ENCODE measurements at regions not wholly inside any gene's neighbourhood (a gene's known extent, or its start where the extent isn't known, plus 50 kb on each side); places are given as distances from the start of the nearest gene placed in this dataset.

GRCh38 chr12:87311206-87311605, 718.0 kb downstream of the C12orf50 start:
- no peaks in the 10 kb centered on the region for H3K36me3 ChIP-seq (ENCODE audit: control insufficient read depth, low read depth, low read length)
- no peak overlapping the region for H3K9ac ChIP-seq (ENCODE audit: low read length)
- no peak overlapping the region for H3K27ac ChIP-seq (ENCODE audit: low read length)

GRCh38 chr12:87310126-87310525, 719.1 kb downstream of the C12orf50 start:
- Histone ChIP-seq H3K9ac (ENCODE audit: low read length) (no peak overlapping the region), H3K36me3 (ENCODE audit: control insufficient read depth, low read depth, low read length) (no peaks in the 10 kb centered on the region), H3K27me3 (ENCODE audit: control insufficient read depth, insufficient read depth, low read length) (no peaks in the 10 kb centered on the region), H3K9me3 (ENCODE audit: control insufficient read depth, low read depth, low read length) (no peaks in the 10 kb centered on the region), H3K27ac (ENCODE audit: low read length) (no peak overlapping the region), H3K4me1 (ENCODE audit: control insufficient read depth, low read depth, low read length) (no peaks in the 10 kb centered on the region), H3K4me3 (ENCODE audit: low read length) (no peak overlapping the region)

More at GRCh38 chr12:87311206-87311605, 718.0 kb downstream of the C12orf50 start:
- Histone ChIP-seq H3K27me3 (ENCODE audit: control insufficient read depth, insufficient read depth, low read length) (no peaks in the 10 kb centered on the region), H3K9me3 (ENCODE audit: control insufficient read depth, low read depth, low read length) (no peaks in the 10 kb centered on the region), H3K4me1 (ENCODE audit: control insufficient read depth, low read depth, low read length) (no peaks in the 10 kb centered on the region), H3K4me3 (ENCODE audit: low read length) (no peak overlapping the region)

GRCh38 chr12:87305481-87305880, 723.7 kb downstream of the C12orf50 start:
- H3K4me3 ChIP-seq (ENCODE audit: low read length), result no peak overlapping the region
- no peaks in the 10 kb centered on the region for H3K9me3 ChIP-seq (ENCODE audit: control insufficient read depth, low read depth, low read length)
- H3K4me1 ChIP-seq (ENCODE audit: control insufficient read depth, low read depth, low read length), result no peaks in the 10 kb centered on the region
- no peaks in the 10 kb centered on the region for H3K36me3 ChIP-seq (ENCODE audit: control insufficient read depth, low read depth, low read length)
- no peaks in the 10 kb centered on the region for H3K27me3 ChIP-seq (ENCODE audit: control insufficient read depth, insufficient read depth, low read length)
- H3K27ac ChIP-seq (ENCODE audit: low read length), result no peak overlapping the region
- H3K9ac ChIP-seq (ENCODE audit: low read length), result no peak overlapping the region

- Histone ChIP-seq H3K9me3 (ENCODE audit: control insufficient read depth, low read depth, low read length) (no peaks in the 10 kb centered on the region), H3K27ac (ENCODE audit: low read length) (no peak overlapping the region), H3K4me3 (ENCODE audit: low read length) (no peak overlapping the region), H3K4me1 (ENCODE audit: control insufficient read depth, low read depth, low read length) (no peaks in the 10 kb centered on the region), H3K27me3 (ENCODE audit: control insufficient read depth, insufficient read depth, low read length) (no peaks in the 10 kb centered on the region), H3K9ac (ENCODE audit: low read length) (no peak overlapping the region), H3K36me3 (ENCODE audit: control insufficient read depth, low read depth, low read length) (no peaks in the 10 kb centered on the region)
These were observed 724.8 kb downstream of the C12orf50 start for GRCh38 chr12:87304406-87304805.

GRCh38 chr12:87303396-87304012, 725.7 kb downstream of the C12orf50 start:
- Histone ChIP-seq H3K36me3 (ENCODE audit: control insufficient read depth, low read depth, low read length) (no peaks in the 10 kb centered on the region), H3K27ac (ENCODE audit: low read length) (no peak overlapping the region), H3K27me3 (ENCODE audit: control insufficient read depth, insufficient read depth, low read length) (no peaks in the 10 kb centered on the region), H3K9me3 (ENCODE audit: control insufficient read depth, low read depth, low read length) (no peaks in the 10 kb centered on the region), H3K4me3 (ENCODE audit: low read length) (no peak overlapping the region), H3K9ac (ENCODE audit: low read length) (no peak overlapping the region), H3K4me1 (ENCODE audit: control insufficient read depth, low read depth, low read length) (no peaks in the 10 kb centered on the region)

- no peaks in the 10 kb centered on the region for H3K9me3 ChIP-seq (ENCODE audit: control insufficient read depth, low read depth, low read length)
- H3K27ac ChIP-seq (ENCODE audit: low read length), result no peak overlapping the region
- H3K4me3 ChIP-seq (ENCODE audit: low read length), result no peak overlapping the region
- H3K9ac ChIP-seq (ENCODE audit: low read length), result no peak overlapping the region
- no peaks in the 10 kb centered on the region for H3K36me3 ChIP-seq (ENCODE audit: control insufficient read depth, low read depth, low read length)
- H3K4me1 ChIP-seq (ENCODE audit: control insufficient read depth, low read depth, low read length), result no peaks in the 10 kb centered on the region
- H3K27me3 ChIP-seq (ENCODE audit: control insufficient read depth, insufficient read depth, low read length), result no peaks in the 10 kb centered on the region
These were observed 727.0 kb downstream of the C12orf50 start for GRCh38 chr12:87302126-87302745.

- Histone ChIP-seq H3K36me3 (ENCODE audit: control insufficient read depth, low read depth, low read length) (no peaks in the 10 kb centered on the region), H3K9me3 (ENCODE audit: control insufficient read depth, low read depth, low read length) (no peaks in the 10 kb centered on the region)
These were observed 738.7 kb downstream of the C12orf50 start for GRCh38 chr12:87290505-87290904.

GRCh38 chr12:87283886-87284285, 745.3 kb downstream of the C12orf50 start:
- no peaks in the 10 kb centered on the region for H3K27me3 ChIP-seq (ENCODE audit: control insufficient read depth, insufficient read depth, low read length)
- H3K36me3 ChIP-seq (ENCODE audit: control insufficient read depth, low read depth, low read length), result no peaks in the 10 kb centered on the region
- H3K4me1 ChIP-seq (ENCODE audit: control insufficient read depth, low read depth, low read length), result no peaks in the 10 kb centered on the region
- no peak overlapping the region for H3K27ac ChIP-seq (ENCODE audit: low read length)
- no peak overlapping the region for H3K9ac ChIP-seq (ENCODE audit: low read length)
- no peak overlapping the region for H3K4me3 ChIP-seq (ENCODE audit: low read length)
- peaks cover 4% of the 10 kb centered on the region for H3K9me3 ChIP-seq (ENCODE audit: control insufficient read depth, low read depth, low read length)

More at GRCh38 chr12:87290505-87290904, 738.7 kb downstream of the C12orf50 start:
- no peak overlapping the region for H3K27ac ChIP-seq (ENCODE audit: low read length)
- no peaks in the 10 kb centered on the region for H3K4me1 ChIP-seq (ENCODE audit: control insufficient read depth, low read depth, low read length)
- no peaks in the 10 kb centered on the region for H3K27me3 ChIP-seq (ENCODE audit: control insufficient read depth, insufficient read depth, low read length)
- H3K9ac ChIP-seq (ENCODE audit: low read length), result no peak overlapping the region
- no peak overlapping the region for H3K4me3 ChIP-seq (ENCODE audit: low read length)

- no peak overlapping the region for H3K27ac ChIP-seq (ENCODE audit: low read length)
- H3K27me3 ChIP-seq (ENCODE audit: control insufficient read depth, insufficient read depth, low read length), result no peaks in the 10 kb centered on the region
- peaks cover 4% of the 10 kb centered on the region for H3K9me3 ChIP-seq (ENCODE audit: control insufficient read depth, low read depth, low read length)
- no peaks in the 10 kb centered on the region for H3K36me3 ChIP-seq (ENCODE audit: control insufficient read depth, low read depth, low read length)
- H3K4me3 ChIP-seq (ENCODE audit: low read length), result no peak overlapping the region
- no peaks in the 10 kb centered on the region for H3K4me1 ChIP-seq (ENCODE audit: control insufficient read depth, low read depth, low read length)
- no peak overlapping the region for H3K9ac ChIP-seq (ENCODE audit: low read length)
These were observed 746.1 kb downstream of the C12orf50 start for GRCh38 chr12:87283111-87283510.

GRCh38 chr12:87280893-87281292, 748.3 kb downstream of the C12orf50 start:
- H3K27me3 ChIP-seq (ENCODE audit: control insufficient read depth, insufficient read depth, low read length), result no peaks in the 10 kb centered on the region
- no peak overlapping the region for H3K9ac ChIP-seq (ENCODE audit: low read length)
- no peaks in the 10 kb centered on the region for H3K4me1 ChIP-seq (ENCODE audit: control insufficient read depth, low read depth, low read length)
- H3K9me3 ChIP-seq (ENCODE audit: control insufficient read depth, low read depth, low read length), result peaks cover 4% of the 10 kb centered on the region
- no peak overlapping the region for H3K27ac ChIP-seq (ENCODE audit: low read length)
- no peaks in the 10 kb centered on the region for H3K36me3 ChIP-seq (ENCODE audit: control insufficient read depth, low read depth, low read length)
- no peak overlapping the region for H3K4me3 ChIP-seq (ENCODE audit: low read length)

- H3K27me3 ChIP-seq (ENCODE audit: control insufficient read depth, insufficient read depth, low read length), result no peaks in the 10 kb centered on the region
- no peak overlapping the region for H3K4me3 ChIP-seq (ENCODE audit: low read length)
- H3K4me1 ChIP-seq (ENCODE audit: control insufficient read depth, low read depth, low read length), result no peaks in the 10 kb centered on the region
- no peaks in the 10 kb centered on the region for H3K36me3 ChIP-seq (ENCODE audit: control insufficient read depth, low read depth, low read length)
- no peak overlapping the region for H3K27ac ChIP-seq (ENCODE audit: low read length)
- no peak overlapping the region for H3K9ac ChIP-seq (ENCODE audit: low read length)
- H3K9me3 ChIP-seq (ENCODE audit: control insufficient read depth, low read depth, low read length), result peaks cover 4% of the 10 kb centered on the region
These were observed 748.8 kb downstream of the C12orf50 start for GRCh38 chr12:87280356-87280755.

GRCh38 chr12:87274594-87275245, 754.5 kb downstream of the C12orf50 start:
- Histone ChIP-seq H3K4me1 (ENCODE audit: control insufficient read depth, low read depth, low read length) (no peaks in the 10 kb centered on the region), H3K4me3 (ENCODE audit: low read length) (no peak overlapping the region), H3K27ac (ENCODE audit: low read length) (no peak overlapping the region), H3K36me3 (ENCODE audit: control insufficient read depth, low read depth, low read length) (no peaks in the 10 kb centered on the region), H3K9me3 (ENCODE audit: control insufficient read depth, low read depth, low read length) (no peaks in the 10 kb centered on the region), H3K9ac (ENCODE audit: low read length) (no peak overlapping the region), H3K27me3 (ENCODE audit: control insufficient read depth, insufficient read depth, low read length) (no peaks in the 10 kb centered on the region)

All from iPS-18a (cell line).